ELR (cell line): ENCODE measurements at regions not wholly inside any gene's neighbourhood (a gene's known extent, or its start where the extent isn't known, plus 50 kb on each side); places are given as distances from the start of the nearest gene placed in this dataset.

ENCODE experiments used
- DNase-seq: peaks from one replicate; pipeline ENCODE4 v3.0.0-alpha.2; 2015; ENCODE audit warnings: low read depth

GRCh38 chr20:57946559-57947315 is 236.9 kb upstream of the PMEPA1 start:
- DNase-seq: no peak

- no peak for DNase-seq
These were observed 235.2 kb upstream of the PMEPA1 start for GRCh38 chr20:57944988-57945387.

- DNase-seq: no peak
These were observed 234.1 kb upstream of the PMEPA1 start for GRCh38 chr20:57943950-57944349.

- DNase-seq: no peak
These were observed 233.5 kb upstream of the PMEPA1 start for GRCh38 chr20:57943291-57943690.

GRCh38 chr20:57941604-57942381 is 232.0 kb upstream of the PMEPA1 start:
- DNase-seq: no peak

- DNase-seq: no peak
These were observed 231.2 kb upstream of the PMEPA1 start for GRCh38 chr20:57940868-57941522.

- DNase-seq: no peak
These were observed 230.6 kb upstream of the PMEPA1 start for GRCh38 chr20:57940376-57940775.

- no peak for DNase-seq
These were observed 229.7 kb upstream of the PMEPA1 start for GRCh38 chr20:57939499-57939898.

- DNase-seq: no peak
These were observed 228.6 kb upstream of the PMEPA1 start for GRCh38 chr20:57938158-57939108.

GRCh38 chr20:57936636-57937385 is 227.0 kb upstream of the PMEPA1 start:
- no peak for DNase-seq

GRCh38 chr20:57934913-57935312 is 225.1 kb upstream of the PMEPA1 start:
- no peak for DNase-seq

- no peak for DNase-seq
These were observed 224.4 kb upstream of the PMEPA1 start for GRCh38 chr20:57934007-57934805.

GRCh38 chr20:57932227-57932864 is 222.5 kb upstream of the PMEPA1 start:
- DNase-seq: no peak

GRCh38 chr20:57930351-57930750 is 220.5 kb upstream of the PMEPA1 start:
- no peak for DNase-seq

- DNase-seq: peak; percentile 39
These were observed 218.6 kb upstream of the PMEPA1 start for GRCh38 chr20:57928181-57928967.

GRCh38 chr20:57927376-57927775 is 217.6 kb upstream of the PMEPA1 start:
- no peak for DNase-seq

GRCh38 chr20:57922706-57923105 is 212.9 kb upstream of the PMEPA1 start:
- no peak for DNase-seq

GRCh38 chr20:57922083-57922482 is 212.3 kb upstream of the PMEPA1 start:
- no peak for DNase-seq

- no peak for DNase-seq
These were observed 211.9 kb upstream of the PMEPA1 start for GRCh38 chr20:57921676-57922075.
